SK-N-SH treated with all-trans-retinoic acid at 6 μM for 48 hours (cell line): ENCODE measurements at regions not wholly inside any gene's neighbourhood (a gene's known extent, or its start where the extent isn't known, plus 50 kb on each side); places are given as distances from the start of the nearest gene placed in this dataset.

Source experiments
- ATAC-seq: fragments of 200-7000 bp; cut with Tn5 transposase; 3 replicates; pipeline ENCODE4 v1.9.1; 2020; ENCODE audit warnings: mild to moderate bottlenecking, moderate library complexity
- ARNTL ChIP-seq: fragments of 450-650 bp; formaldehyde crosslinking; IDR thresholded peaks from 2 replicates; pipeline ENCODE4 v1.5.0; 2020; ENCODE audit warnings: low read depth, mild to moderate bottlenecking, moderate library complexity, borderline replicate concordance
- BACH2 ChIP-seq: fragments of 250-450 bp; sonication (Bioruptor Pico); IDR thresholded peaks from 2 replicates; pipeline ENCODE4 v1.9.0; 2021; ENCODE audit warnings: mild to moderate bottlenecking, borderline replicate concordance
- CSDC2 ChIP-seq: fragments of 250-450 bp; sonication (Bioruptor Pico); IDR thresholded peaks from 2 replicates; pipeline ENCODE4 v1.5.0; 2020; ENCODE audit warnings: mild to moderate bottlenecking, moderate library complexity
- ESRRG ChIP-seq: fragments of 250-450 bp; sonication (Bioruptor Pico); IDR thresholded peaks from 2 replicates; pipeline ENCODE4 v1.6.1; 2021; ENCODE audit warnings: mild to moderate bottlenecking
- ISL1 ChIP-seq: fragments of 250-450 bp; sonication (Bioruptor Pico); IDR thresholded peaks from 2 replicates; pipeline ENCODE4 v2.1.2; 2022; ENCODE audit warnings: mild to moderate bottlenecking, moderate library complexity
- OSR1 ChIP-seq: fragments of 250-450 bp; sonication (Bioruptor Pico); IDR thresholded peaks from 2 replicates; pipeline ENCODE4 v1.8.0; 2022; ENCODE audit warnings: moderate library complexity, mild to moderate bottlenecking, inconsistent platforms
- RARB ChIP-seq: fragments of 250-450 bp; sonication (Bioruptor Pico); IDR thresholded peaks from 2 replicates; pipeline ENCODE4 v1.8.0; 2021; ENCODE audit warnings: mild to moderate bottlenecking, moderate library complexity
- SNAI2 ChIP-seq: fragments of 250-450 bp; sonication (Bioruptor Pico); IDR thresholded peaks from 2 replicates; pipeline ENCODE4 v1.5.0; 2020; ENCODE audit warnings: mild to moderate bottlenecking, moderate library complexity
- TCF4 ChIP-seq: fragments of 250-450 bp; sonication (Bioruptor Pico); IDR thresholded peaks from 2 replicates; pipeline ENCODE4 v1.8.0; 2021; ENCODE audit warnings: mild to moderate bottlenecking, moderate library complexity, borderline replicate concordance
- TOX ChIP-seq: fragments of 250-450 bp; sonication (Bioruptor Pico); IDR thresholded peaks from 2 replicates; pipeline ENCODE4 v1.8.0; 2021; ENCODE audit warnings: mild to moderate bottlenecking, moderate library complexity, borderline replicate concordance
- ZC3H10 ChIP-seq: fragments of 250-450 bp; sonication (Bioruptor Pico); IDR thresholded peaks from 2 replicates; pipeline ENCODE4 v1.5.1; 2021; ENCODE audit warnings: mild to moderate bottlenecking, moderate library complexity
- ZFP3 ChIP-seq: fragments of 250-450 bp; sonication (Bioruptor Pico); IDR thresholded peaks from 2 replicates; pipeline ENCODE4 v1.5.0; 2020; ENCODE audit warnings: mild to moderate bottlenecking, moderate library complexity
- ZFP30 ChIP-seq: fragments of 450-650 bp; formaldehyde crosslinking; IDR thresholded peaks from 2 replicates; pipeline ENCODE4 v1.5.0; 2022; ENCODE audit warnings: mild to moderate bottlenecking, moderate library complexity
- ZNF565 ChIP-seq: fragments of 450-650 bp; formaldehyde crosslinking; conservative IDR thresholded peaks from 2 replicates; pipeline ENCODE4 v1.5.0; 2020; ENCODE audit warnings: low read depth, mild to moderate bottlenecking, moderate library complexity
- ZNF70 ChIP-seq: fragments of 450-650 bp; formaldehyde crosslinking; IDR thresholded peaks from 2 replicates; pipeline ENCODE4 v1.5.0; 2020; ENCODE audit warnings: mild to moderate bottlenecking, moderate library complexity
- ZNF8 ChIP-seq: fragments of 450-650 bp; formaldehyde crosslinking; IDR thresholded peaks from 2 replicates; pipeline ENCODE4 v1.5.0; 2020; ENCODE audit warnings: mild to moderate bottlenecking, moderate library complexity
- TF ChIP-seq, protein P1 (sequence below): fragments of 250-450 bp; sonication (Bioruptor Pico); IDR thresholded peaks from 2 replicates; pipeline ENCODE4 v1.8.0; 2020; ENCODE audit warnings: mild to moderate bottlenecking, moderate library complexity, borderline replicate concordance
- TF ChIP-seq, protein P2 (sequence below): fragments of 250-450 bp; sonication (Bioruptor Pico); IDR thresholded peaks from 2 replicates; pipeline ENCODE4 v1.5.0; 2020; ENCODE audit warnings: mild to moderate bottlenecking, moderate library complexity
- TF ChIP-seq, protein P3 (sequence below): fragments of 250-450 bp; sonication (Bioruptor Pico); IDR thresholded peaks from 2 replicates; pipeline ENCODE4 v1.8.0; 2021; ENCODE audit warnings: low read depth, mild to moderate bottlenecking, moderate library complexity, borderline replicate concordance

DNA sequence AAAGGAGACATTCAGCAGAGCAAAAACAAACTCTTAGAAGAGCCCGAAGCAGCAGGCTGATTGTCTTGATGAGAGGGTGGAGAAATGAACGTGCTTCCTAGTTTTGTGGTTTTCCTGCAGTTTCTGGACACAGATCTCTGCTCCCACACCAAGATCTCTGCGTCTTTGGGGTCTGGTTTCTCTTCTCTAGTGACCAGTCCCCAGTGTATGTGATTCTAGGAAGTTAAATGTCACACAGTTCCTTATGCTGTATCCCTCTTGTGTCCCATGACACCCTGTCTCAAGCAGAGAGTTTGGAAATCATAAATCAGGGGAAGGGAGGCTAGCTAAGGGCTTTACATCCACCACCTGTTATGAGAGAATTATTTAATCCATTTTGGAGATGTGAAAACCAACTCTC, 55.4 kb upstream of the KLF14 start:
- TF ChIP-seq, protein P1, sequence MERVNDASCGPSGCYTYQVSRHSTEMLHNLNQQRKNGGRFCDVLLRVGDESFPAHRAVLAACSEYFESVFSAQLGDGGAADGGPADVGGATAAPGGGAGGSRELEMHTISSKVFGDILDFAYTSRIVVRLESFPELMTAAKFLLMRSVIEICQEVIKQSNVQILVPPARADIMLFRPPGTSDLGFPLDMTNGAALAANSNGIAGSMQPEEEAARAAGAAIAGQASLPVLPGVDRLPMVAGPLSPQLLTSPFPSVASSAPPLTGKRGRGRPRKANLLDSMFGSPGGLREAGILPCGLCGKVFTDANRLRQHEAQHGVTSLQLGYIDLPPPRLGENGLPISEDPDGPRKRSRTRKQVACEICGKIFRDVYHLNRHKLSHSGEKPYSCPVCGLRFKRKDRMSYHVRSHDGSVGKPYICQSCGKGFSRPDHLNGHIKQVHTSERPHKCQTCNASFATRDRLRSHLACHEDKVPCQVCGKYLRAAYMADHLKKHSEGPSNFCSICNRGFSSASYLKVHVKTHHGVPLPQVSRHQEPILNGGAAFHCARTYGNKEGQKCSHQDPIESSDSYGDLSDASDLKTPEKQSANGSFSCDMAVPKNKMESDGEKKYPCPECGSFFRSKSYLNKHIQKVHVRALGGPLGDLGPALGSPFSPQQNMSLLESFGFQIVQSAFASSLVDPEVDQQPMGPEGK (CRISPR knock-in tag): no peak
- TF ChIP-seq, protein P2, sequence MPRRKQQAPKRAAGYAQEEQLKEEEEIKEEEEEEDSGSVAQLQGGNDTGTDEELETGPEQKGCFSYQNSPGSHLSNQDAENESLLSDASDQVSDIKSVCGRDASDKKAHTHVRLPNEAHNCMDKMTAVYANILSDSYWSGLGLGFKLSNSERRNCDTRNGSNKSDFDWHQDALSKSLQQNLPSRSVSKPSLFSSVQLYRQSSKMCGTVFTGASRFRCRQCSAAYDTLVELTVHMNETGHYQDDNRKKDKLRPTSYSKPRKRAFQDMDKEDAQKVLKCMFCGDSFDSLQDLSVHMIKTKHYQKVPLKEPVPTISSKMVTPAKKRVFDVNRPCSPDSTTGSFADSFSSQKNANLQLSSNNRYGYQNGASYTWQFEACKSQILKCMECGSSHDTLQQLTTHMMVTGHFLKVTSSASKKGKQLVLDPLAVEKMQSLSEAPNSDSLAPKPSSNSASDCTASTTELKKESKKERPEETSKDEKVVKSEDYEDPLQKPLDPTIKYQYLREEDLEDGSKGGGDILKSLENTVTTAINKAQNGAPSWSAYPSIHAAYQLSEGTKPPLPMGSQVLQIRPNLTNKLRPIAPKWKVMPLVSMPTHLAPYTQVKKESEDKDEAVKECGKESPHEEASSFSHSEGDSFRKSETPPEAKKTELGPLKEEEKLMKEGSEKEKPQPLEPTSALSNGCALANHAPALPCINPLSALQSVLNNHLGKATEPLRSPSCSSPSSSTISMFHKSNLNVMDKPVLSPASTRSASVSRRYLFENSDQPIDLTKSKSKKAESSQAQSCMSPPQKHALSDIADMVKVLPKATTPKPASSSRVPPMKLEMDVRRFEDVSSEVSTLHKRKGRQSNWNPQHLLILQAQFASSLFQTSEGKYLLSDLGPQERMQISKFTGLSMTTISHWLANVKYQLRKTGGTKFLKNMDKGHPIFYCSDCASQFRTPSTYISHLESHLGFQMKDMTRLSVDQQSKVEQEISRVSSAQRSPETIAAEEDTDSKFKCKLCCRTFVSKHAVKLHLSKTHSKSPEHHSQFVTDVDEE (CRISPR knock-in tag): no peak
- no peak for TF ChIP-seq SNAI2 (CRISPR knock-in tag)
- TF ChIP-seq ZNF8: no peak
- no peak for TF ChIP-seq ARNTL (CRISPR knock-in tag)
- TF ChIP-seq, protein P3, sequence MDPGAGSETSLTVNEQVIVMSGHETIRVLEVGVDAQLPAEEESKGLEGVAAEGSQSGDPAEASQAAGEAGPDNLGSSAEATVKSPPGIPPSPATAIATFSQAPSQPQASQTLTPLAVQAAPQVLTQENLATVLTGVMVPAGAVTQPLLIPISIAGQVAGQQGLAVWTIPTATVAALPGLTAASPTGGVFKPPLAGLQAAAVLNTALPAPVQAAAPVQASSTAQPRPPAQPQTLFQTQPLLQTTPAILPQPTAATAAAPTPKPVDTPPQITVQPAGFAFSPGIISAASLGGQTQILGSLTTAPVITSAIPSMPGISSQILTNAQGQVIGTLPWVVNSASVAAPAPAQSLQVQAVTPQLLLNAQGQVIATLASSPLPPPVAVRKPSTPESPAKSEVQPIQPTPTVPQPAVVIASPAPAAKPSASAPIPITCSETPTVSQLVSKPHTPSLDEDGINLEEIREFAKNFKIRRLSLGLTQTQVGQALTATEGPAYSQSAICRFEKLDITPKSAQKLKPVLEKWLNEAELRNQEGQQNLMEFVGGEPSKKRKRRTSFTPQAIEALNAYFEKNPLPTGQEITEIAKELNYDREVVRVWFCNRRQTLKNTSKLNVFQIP (CRISPR knock-in tag): no peak
- TF ChIP-seq BACH2 (CRISPR knock-in tag): no peak
- TF ChIP-seq ZNF70 (CRISPR knock-in tag): no peak
- no peak for TF ChIP-seq ZNF565 (CRISPR knock-in tag)
- no peak for TF ChIP-seq ZC3H10 (CRISPR knock-in tag)
- no peak for TF ChIP-seq ZFP3 (CRISPR knock-in tag)
- no peak for TF ChIP-seq ISL1 (CRISPR knock-in tag)
- TF ChIP-seq CSDC2 (CRISPR knock-in tag): no peak
- TF ChIP-seq ZFP30 (CRISPR knock-in tag): no peak
- TF ChIP-seq OSR1 (CRISPR knock-in tag): no peak
- TF ChIP-seq, all 23 proteins: peak for 0
- no peak for ATAC-seq

DNA sequence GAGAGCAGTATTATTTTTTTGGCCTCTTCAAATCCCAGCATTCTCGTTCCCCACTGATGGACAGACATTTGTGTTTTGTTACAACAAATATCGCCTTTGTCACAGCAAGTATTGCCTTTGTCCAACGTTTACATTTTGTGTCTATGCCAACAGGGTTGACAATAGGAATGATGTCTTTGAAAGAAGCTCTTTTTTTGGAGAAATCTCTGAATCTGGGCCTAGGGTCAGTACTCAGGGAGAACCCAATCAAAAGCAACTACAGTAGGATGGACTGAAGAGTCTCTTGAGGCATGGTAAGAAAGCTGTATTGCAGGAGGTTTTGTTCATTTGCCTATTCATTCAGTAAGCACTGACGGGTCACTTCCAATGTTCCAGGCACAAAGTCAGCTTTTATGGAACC, 57.7 kb upstream of the KLF14 start:
- no peak for ATAC-seq
- TF ChIP-seq, protein P3 (CRISPR knock-in tag): no peak
- TF ChIP-seq TOX: no peak
- TF ChIP-seq ZFP30 (CRISPR knock-in tag): no peak
- TF ChIP-seq ZNF565 (CRISPR knock-in tag): no peak
- no peak for TF ChIP-seq ESRRG (CRISPR knock-in tag)
- TF ChIP-seq ISL1 (CRISPR knock-in tag): no peak
- TF ChIP-seq RARB: no peak

DNA sequence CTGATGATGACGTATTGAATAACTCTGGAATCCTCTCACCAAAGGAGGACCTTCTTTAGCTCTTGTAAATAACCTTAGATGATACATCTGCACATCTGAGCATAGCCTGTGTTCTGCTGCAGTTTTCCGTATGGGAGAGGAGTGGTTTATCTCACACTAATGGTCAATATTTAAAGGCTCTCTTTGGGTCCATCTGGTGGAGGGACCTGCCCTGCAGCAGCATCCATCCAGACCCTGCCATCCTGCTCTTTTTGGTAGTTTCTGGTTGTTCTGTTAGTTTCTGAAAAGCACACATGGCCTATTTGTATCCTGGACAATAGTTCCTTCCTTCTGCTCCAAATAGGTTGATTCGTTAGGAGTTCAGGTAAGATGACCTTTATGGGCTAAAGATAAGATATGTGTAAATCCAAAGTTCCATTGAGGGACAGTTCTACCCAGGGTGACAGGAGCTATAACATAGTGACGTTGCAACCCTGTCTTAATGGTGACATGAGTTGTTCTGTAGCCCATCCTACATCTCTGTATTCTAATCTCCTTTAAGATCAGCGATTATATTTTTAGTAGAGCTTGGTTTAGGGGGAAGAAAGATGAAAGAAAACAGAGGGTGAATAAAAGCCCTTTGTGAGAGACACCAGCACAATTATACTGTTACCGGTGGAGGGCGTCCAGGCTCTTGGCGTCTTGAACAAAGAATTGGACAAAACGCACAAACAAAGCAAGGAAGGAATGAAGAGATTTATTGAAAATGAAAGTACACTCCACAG, 60.0 kb upstream of the KLF14 start:
- peak; percentile 64 for ATAC-seq
- no peak for TF ChIP-seq OSR1 (CRISPR knock-in tag)
- no peak for TF ChIP-seq ZFP30 (CRISPR knock-in tag)
- TF ChIP-seq, protein P3 (CRISPR knock-in tag): no peak
- no peak for TF ChIP-seq ARNTL (CRISPR knock-in tag)
- no peak for TF ChIP-seq TCF4 (CRISPR knock-in tag)
- TF ChIP-seq, protein P2 (CRISPR knock-in tag): no peak
- no peak for TF ChIP-seq BACH2 (CRISPR knock-in tag)
- no peak for TF ChIP-seq ZFP3 (CRISPR knock-in tag)
- TF ChIP-seq, protein P1 (CRISPR knock-in tag): no peak
- no peak for TF ChIP-seq SNAI2 (CRISPR knock-in tag)
